ENCODE measurements at regions not wholly inside any gene's neighbourhood (a gene's known extent, or its start where the extent isn't known, plus 50 kb on each side); places are given as distances from the start of the nearest gene placed in this dataset.

DNA sequence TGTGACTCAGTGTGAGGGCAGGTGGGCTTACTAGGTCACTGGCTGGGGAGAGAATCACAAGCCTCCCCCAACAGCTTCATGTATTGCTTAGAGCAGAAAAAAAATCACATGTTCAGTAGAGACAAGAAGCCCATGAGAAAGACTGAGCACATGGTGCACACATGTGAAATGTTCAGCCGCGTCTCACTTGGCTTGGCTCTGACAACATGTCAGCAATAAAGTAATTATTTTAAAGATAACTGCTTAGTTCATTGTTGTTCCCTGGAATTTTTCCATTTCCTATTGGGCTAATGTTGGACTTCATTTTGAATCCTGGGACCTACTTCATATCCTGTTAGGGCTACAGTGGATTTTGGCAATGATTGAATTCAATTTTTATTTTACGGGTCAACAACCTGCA is 222.6 kb downstream of the C6orf118 start:
- DNase-seq (ENCODE audit: low read depth in 2 of 2) = peak; percentile 4 to 6

DNA sequence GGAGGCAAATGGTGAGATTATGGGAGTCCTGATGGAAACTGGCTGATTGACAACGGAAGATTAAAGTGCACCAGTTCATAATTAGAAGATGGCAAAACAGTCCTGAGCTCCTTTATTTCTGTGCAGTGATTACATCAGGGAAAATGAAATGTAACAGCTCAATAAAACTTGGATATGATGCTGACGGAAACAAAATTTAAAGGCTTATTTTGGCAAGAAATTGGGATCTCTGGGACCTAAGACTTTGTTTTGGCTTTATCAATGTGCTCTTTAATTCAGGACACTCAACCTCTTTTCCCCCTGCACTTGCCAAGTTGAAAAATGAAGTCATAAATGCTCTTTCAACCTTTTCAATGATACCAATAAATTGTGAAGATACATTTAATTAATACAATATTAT is 226.8 kb downstream of the C6orf118 start:
- no peak for DNase-seq (ENCODE audit: low read depth in 2 of 2)

DNA sequence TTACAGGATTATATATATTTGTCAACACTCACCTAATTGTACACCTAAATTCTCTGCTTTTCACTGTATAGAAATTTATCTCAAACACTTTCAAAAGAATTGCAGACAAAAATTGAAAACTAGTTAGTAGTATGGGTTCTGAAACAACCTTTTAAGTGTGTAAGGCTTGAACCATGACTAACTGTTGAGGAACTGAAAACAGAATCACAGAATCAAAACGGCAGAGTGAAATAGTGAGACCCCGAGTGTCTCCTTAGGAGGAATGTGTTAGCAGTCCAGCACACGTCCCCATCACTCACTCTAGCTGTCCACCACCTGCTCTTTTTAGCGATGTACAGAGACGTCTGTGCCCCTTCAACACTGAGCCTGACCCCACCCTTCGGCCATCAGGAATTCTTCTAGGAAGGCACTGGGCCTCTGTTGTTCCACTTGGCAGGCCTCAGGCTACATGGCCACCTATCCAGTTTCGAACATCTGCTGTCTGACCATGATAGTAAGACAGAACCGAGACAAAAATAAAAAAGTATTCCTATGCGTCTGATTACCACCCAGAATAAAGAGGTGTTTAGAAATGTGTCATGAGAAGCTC is 227.4 kb downstream of the C6orf118 start:
- DNase-seq (ENCODE audit: low read depth in 2 of 2) = no peak

DNA sequence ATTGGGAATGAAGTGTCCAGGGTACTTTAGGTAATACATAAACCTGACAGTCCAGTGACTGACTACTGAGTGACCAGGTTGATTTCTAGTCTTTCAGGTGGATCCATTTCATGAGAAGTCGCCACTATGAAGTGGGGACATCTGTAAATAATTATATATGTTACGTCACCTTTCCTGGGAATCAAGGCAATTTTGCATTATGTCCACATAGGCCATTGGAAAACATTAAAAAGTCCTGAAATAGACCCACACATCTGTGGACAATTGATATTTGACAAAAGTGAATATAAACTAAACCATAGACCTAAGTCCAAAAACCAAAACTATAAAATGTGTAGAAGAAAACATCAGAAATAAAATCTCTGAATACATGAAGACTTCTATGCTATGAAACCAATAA is 231.5 kb downstream of the C6orf118 start:
- DNase-seq (ENCODE audit: low read depth in 2 of 2) = no peak

DNA sequence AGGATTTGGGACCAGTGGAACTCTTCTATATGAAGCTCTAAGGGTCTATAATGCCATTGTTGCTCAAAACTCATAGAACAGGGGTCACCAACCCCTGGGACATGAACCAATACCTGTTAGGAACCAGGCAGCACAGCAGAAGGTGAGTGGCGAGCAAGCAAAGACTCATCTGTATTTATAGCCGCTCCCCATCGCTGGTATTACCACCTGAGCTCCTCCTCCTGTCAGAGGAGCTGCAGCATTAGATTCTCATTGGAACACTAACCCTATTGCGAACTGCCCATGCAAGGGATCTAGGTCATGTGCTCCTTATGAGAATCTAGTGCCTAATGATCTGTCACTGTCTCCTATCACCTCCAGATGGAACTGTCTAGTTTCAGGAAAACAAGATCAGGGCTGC is 237.5 kb downstream of the C6orf118 start:
- DNase-seq (ENCODE audit: low read depth in 2 of 2) = no peak

DNA sequence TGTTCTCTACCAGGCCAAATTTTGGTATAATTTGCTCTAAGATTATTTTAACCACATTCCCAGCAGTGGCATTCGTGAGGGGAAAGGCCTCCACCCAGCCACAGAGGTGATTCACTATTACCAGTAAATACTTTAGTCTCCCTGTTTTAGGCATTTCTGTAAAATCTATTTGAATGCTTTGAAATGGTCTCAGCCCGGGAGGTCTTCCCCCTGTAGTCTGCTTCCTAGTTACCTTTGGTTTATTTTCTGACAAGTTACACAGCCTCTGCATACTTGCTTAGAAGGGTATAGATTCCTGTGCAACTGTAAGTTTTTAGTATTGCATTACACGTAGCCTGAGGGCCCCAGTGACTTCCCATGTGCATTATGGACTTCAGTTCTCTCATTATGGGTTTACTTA is 248.7 kb downstream of the C6orf118 start:
- DNase-seq (ENCODE audit: low read depth in 2 of 2) = no peak

DNA sequence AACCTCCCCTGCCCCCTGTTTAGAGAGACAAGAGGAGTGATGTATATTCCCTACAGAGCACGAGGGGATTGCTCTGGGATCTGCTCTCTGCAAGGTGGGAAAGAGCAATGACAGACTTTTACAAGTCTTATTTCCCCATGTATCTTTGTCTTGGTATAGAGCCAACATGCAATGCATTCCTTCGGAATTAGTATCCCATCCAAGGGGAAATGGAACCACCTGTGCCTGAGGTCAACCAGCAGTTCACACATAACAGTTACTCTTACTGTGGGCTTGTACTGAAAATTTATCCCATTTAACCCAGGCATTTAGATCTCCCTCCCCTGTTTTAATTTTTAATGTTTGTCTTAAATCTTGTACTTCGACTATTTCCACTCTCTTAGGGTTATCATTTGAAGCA is 250.4 kb downstream of the C6orf118 start:
- DNase-seq (ENCODE audit: low read depth in 2 of 2) = peak; percentile 26 to 62

DNA sequence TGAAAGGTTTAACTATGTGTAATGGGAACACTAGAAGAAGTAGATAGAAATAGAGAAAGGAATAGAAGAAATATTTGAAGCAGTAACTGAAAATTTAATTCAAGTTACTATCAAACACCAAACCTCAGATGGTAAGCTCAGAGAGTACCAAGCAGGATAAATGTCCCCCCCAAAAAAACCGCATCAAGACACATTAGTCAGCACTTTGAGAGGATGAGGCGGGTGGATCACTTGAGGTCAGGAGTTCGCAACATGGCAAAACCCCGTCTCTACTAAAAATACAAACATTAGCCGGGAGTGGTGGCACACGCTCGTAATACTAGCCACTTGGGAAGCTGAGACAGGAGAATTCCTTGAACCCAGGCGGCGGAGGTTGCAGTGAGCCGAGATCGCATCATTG is 253.1 kb downstream of the C6orf118 start:
- DNase-seq (ENCODE audit: low read depth in 2 of 2) = no peak

DNA sequence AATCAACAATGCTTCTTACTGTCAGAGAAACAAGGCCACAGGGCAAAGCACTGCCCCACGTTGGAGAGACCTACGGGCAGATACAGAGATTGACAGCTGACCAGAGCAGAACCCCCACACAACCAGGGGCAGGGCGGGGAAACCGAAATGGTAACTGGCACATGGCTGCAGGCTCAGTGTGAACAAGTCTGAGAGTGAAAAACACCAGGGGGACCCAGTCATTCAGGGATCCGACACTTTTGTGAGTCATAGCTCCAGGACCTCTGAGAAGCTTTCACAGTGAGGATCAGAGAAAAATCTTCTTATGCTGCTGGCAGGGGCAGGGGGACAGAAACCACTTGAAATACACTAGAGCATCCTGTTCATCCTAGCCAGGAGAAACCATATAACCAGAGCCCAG is 254.2 kb downstream of the C6orf118 start:
- DNase-seq (ENCODE audit: low read depth in 2 of 2) = peak in 1 of 2 donors; percentile 2

DNA sequence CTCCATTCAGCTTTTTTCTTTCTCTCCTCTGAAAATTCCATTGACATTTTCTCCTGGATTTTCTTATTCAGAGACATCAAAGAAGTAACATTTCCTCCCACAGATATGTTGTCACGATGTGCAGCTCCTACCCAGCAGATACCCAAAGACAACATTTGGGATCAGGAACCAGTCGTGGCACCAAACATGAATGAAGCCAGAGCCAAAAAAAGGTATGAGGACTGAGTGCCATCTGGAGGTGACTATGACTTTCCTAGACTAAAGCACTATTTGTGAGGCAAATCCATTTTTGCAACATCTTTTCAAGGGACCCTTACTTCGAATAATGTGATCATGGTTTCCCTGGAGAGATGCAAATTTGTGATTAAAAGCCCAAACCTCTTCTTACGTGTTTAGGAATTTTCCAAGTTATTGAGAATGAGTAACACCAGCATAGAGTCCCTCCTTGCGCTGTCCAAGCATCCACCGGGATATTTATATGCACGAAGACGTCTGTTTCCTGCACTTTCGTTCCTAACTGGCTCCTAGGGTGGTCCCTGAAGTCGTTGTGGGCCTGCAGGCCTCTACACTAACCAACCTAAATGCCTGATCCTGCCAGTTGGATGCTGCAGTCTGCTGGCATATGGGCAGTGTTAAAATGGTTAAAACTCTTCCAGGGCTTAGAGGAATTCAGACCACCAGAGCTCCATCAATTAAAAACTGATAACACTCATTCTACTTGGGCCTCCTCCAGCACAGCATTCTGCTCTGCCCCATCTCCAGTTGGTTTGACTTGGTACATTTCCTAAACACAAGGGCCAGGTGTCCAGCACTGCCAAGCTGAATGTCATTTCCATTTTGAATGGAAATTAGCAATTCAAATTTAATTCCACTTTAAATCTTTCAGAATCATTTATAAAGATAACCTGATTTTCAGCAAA is 256.6 kb downstream of the C6orf118 start:
- DNase-seq (ENCODE audit: low read depth in 2 of 2) = no peak

DNA sequence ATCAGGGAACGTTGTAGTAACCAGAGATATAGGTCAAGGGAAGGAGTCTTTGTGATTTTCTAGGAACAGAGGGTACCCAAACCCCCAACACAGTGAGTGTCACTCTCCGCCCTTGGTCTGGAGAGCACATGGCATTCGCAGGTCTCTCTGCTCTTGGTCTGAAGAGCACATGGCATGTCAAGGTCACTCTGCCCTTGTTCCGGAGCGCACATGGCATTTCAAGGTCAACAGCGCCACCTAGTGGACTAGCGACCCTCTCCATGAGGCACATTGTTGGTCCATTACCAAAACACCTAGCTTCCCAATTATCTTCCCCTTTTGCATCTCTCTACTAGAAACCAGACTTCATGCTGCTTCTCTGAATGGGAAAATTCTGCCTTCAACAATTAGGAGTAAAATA is 260.0 kb downstream of the C6orf118 start:
- peak in 1 of 2 donors; percentile 39 for DNase-seq (ENCODE audit: low read depth in 2 of 2)

DNA sequence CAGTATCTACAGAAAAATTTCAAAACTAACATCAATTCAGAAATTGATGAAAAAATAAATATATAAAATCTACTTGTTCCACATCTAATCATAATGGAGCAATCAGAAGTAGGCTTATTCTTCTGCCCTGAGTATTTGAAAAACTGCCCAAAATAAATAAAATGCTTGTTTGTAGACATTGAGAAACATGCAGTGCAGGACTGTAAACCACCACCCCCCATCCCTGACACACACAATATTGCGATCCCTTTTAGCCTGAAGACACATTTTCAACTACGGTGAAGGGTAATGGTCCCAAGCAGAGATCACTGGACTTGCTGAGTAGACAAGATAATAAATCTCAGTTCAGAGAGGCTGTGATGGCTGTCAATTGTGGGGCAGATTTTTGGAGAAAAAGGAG is 261.5 kb downstream of the C6orf118 start:
- no peak for DNase-seq (ENCODE audit: low read depth in 2 of 2)

DNA sequence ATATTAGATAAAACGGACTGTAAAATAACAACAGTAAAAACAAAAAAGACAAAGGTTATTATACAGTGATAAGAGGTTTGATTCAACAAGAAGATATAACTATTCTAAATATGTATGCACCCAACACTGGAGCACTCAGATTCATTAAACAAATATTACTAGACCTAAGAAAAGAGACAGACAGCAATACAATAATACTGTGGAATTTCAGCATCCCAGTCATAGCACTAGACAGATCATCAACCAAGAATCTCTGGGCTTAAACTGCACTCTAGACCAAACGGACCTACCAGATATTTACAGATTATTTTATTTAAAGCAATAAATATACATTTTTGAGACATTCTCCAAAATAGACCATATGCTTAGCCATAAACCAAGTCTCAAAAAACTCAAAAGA is 263.8 kb downstream of the C6orf118 start:
- DNase-seq (ENCODE audit: low read depth in 2 of 2) = no peak

DNA sequence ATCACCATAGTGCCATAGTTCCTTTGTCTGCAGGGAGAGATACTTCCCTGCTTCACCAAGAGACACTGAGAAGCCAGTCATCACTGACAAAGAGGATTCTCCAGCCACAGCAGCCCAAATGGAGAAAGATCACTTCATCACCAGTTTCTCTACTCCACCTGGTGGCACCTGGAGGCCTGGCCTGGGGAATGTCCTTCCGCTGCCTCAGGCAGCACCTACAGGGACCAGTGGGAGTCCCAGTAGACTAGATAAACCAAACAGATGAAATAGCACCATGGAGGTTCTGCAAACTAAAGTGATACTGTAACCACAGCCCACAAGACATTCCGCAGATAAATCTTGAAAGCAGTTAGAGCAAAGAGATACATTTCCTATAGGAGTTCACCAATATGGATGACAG is 266.5 kb downstream of the C6orf118 start:
- DNase-seq (ENCODE audit: low read depth in 2 of 2) = no peak

DNA sequence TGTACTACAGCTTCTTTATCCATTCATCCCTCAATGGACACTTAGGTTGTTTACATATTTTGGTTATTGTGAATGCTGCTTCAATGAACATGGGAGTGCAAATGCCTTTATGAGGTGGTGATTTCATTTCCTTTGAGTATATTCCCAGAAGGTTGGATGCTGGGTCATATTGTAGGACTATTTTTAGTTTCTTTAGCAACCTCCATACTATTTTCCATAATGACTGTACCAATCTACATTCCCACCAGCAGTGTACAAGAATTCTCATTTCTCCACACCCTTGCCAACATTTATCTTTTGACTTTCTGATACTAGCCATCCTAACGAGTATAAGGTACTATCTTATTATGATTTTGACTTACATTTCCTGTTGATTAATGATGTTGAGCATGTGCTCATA is 269.0 kb downstream of the C6orf118 start:
- DNase-seq (ENCODE audit: low read depth in 2 of 2) = no peak

DNA sequence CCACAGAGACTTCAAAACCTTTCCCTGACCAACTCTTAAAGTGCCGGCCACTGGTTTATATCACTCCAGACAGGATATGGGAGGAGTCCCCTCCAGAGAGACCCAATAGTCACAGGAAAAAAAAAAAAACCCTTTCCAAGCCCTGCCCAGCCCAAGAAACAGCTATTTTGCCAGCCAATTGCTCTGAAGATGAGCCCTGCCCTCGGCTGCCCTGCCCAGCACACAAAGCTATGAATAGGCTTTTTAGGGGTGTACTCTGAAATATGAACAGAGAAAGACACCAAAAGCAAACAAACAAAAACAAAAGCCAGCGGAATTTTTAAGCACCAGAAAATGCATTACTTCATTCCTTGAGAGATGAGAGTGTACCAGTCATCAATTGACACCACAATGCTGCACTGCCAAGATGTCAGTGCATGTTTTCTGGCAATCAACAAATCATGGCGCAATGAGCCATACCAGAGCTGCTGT is 275.1 kb downstream of the C6orf118 start:
- no peak for DNase-seq (ENCODE audit: low read depth in 2 of 2)

DNA sequence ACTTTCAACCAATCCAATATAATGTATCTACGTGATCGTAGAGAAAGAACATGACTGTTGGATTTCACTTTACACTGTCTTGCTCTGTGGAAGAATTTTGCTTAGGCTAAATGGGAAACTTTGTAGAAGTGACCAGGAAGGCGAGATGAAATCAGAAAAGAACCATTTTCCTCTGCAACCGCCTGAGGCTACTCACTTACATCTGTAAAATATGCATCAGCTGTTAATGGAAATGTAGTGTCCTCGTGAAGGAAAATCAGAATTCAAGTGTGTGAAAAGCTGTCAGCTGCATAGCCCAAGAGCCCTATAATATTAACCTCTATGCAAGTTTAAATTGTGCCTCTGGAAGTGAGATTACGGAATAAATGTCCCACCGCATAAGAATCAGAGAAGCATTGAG is 277.9 kb downstream of the C6orf118 start:
- no peak for DNase-seq (ENCODE audit: low read depth in 2 of 2)

DNA sequence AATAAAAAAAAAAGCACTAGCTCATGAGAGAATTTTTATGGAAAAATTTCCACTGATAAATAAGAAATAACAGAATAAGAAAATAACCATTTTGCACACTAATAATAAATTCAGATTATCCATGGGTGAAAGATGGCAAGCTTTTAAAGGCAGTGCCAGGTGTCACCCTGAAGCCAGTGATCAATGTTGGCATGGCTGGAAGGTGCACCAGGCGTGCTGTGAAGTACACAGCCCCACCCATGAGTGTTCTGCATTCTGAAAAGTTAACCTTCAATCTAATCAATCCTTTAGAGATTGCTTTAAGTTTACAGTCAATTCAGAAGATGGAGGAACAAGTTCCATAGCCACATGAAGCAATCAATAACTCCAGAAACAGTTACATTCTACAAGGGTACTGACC is 284.4 kb downstream of the C6orf118 start:
- no peak for DNase-seq (ENCODE audit: low read depth in 2 of 2)

DNA sequence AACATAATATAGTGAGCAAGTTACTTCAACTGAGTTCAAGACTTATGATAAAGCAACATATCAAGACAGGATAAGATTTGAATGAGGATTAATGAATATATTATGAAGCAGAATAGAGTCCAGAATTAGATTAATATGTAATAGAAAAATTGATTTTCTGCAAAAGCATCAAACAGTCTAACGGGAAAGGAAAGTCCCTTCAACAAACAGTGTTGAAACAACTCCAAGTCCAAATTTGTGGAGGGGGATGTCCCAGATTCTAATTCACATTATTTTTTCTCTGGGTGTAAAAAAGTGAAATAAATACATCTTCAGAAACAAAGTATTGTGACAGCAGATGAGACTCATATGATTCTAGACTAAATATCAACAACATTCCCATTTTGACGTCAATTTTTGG is 289.7 kb downstream of the C6orf118 start:
- DNase-seq (ENCODE audit: low read depth in 2 of 2) = no peak

DNA sequence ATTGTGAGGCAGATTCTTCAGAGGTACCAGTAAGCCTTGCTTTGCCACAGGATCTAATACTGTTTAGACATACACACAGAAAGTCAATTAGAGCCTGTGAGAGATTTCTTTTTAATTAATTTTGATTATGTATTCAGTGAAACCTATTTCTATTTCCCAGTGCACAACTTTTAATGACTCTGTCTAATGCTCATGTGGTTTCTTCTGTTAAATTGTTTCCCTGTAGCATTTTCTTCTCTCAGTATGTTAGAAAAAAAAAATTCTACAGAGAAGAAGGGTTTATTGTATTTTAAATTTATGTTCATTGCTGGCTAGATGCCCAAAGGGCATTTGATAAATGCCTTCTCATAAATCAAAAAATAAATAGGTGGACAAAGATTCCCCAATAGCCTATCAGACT is 293.7 kb downstream of the C6orf118 start:
- no peak for DNase-seq (ENCODE audit: low read depth in 2 of 2)

DNA sequence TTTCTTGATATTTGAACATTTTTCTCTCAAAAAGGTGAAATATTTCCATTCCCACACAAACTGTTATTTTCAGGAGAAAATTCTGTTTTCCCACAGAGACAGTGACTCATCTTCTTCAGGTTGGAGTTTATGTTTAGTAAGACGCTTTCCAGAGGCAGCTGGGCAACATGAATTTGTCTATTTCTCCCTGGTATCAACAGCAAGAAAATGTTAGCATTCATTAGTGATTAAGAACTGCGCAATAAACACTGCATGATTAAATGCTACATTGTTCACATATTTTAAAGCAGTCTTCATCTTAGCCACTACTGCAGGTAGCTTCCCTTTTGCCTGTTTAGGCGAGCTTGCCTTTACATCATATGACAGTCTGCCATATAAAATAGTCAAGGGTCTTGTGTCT is 295.7 kb downstream of the C6orf118 start:
- DNase-seq (ENCODE audit: low read depth in 2 of 2) = no peak

DNA sequence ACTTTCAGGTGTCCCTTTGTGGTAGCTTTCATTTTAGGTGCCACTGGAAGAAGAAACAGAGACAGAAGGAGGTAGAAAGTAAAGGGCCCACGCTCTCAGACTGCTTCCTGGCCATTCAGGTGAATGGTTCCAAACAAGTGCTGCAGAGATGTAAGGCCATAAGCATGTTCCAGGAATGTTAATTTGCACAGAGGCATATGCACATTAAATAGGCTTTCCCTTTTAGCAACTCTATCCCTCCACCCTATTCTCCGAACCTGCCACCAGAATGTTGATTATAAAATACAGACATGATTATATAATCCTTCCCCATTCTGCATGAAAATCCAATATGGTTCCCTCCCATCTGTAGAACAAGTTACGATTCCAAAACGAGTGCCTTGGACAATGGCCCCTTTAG is 297.2 kb downstream of the C6orf118 start:
- no peak for DNase-seq (ENCODE audit: low read depth in 2 of 2)
